Heart right ventricle (tissue), 16 donors: ENCODE measurements at regions not wholly inside any gene's neighbourhood (a gene's known extent, or its start where the extent isn't known, plus 50 kb on each side); places are given as distances from the start of the nearest gene placed in this dataset.
A peak's percentile ranks its signal among the peaks of the same experiment; 100 is the strongest.

ENCODE experiments used
- ATAC-seq, 8 donors: fragments of 200-7000 bp; cut with Tn5 transposase; one replicate each; pipeline ENCODE4 v1.9.1; 2020; ENCODE audit warnings: mild to moderate bottlenecking in 8 of 8, moderate library complexity in 8 of 8, moderate number of reproducible peaks in 1 of 8
- DNase-seq, 2 donors: peaks; one replicate each; pipeline ENCODE4 v3.0.0-alpha.2; 2020
- H3K27ac ChIP-seq, 10 donors: fragments of 200-600 bp; sonication (generic) in 2 of 10; one replicate each; pipeline versions ENCODE4 v1.5.0 to v1.8.0; 2020 to 2022; ENCODE audit warnings: mild to moderate bottlenecking in 3 of 10
- H3K27me3 ChIP-seq, 7 donors: fragments of 200-600 bp; one replicate each; pipeline ENCODE4 v1.8.0; 2021 to 2022; ENCODE audit warnings: mild to moderate bottlenecking in 2 of 7
- H3K36me3 ChIP-seq, 9 donors: fragments of 200-600 bp; sonication (generic) in 1 of 9; one replicate each; pipeline versions ENCODE4 v1.5.0 to v1.8.0; 2020 to 2022; ENCODE audit warnings: mild to moderate bottlenecking in 2 of 9
- H3K4me1 ChIP-seq, 9 donors: fragments of 200-600 bp; sonication (generic) in 1 of 9; one replicate each; pipeline versions ENCODE4 v1.5.0 to v1.8.0; 2020 to 2022; ENCODE audit warnings: mild to moderate bottlenecking in 4 of 9
- H3K4me3 ChIP-seq, 10 donors: fragments of 200-600 bp; sonication (generic) in 2 of 10; one replicate each; pipeline versions ENCODE4 v1.5.0 to v1.8.0; 2020 to 2022; ENCODE audit warnings: mild to moderate bottlenecking in 7 of 10, moderate library complexity in 2 of 10
- H3K9me3 ChIP-seq, 11 donors: fragments of 200-600 bp in 10 of 11; sonication (generic) in 2 of 11; one replicate each; pipeline versions ENCODE4 v1.5.0 to v1.8.0; 2013 to 2022; ENCODE audit warnings: mild to moderate bottlenecking in 2 of 11, control low read depth in 1 of 11, moderate library complexity in 1 of 11
- CTCF ChIP-seq, 9 donors: fragments of 200-600 bp; sonication (generic) in 2 of 9; IDR thresholded peaks; one replicate each; pipeline versions ENCODE4 v1.5.0 to v1.8.0; 2021 to 2022; ENCODE audit warnings: antibody characterized with exemption in 9 of 9, mild to moderate bottlenecking in 5 of 9, moderate library complexity in 1 of 9
- WGBS, 2 donors: extraction: QIAGEN DNeasy Blood & Tissue Kit; methylation state at CpG; one replicate each; pipeline ENCODE4 v1.1.7; 2013; ENCODE audit warnings: inconsistent platforms in 1 of 2; 5-methylcytosine and 5-hydroxymethylcytosine counted together
- intact Hi-C, 10 donors: fragments of 100-400 bp; cut with DNase I; formaldehyde crosslinking; loops; one replicate each; pipeline versions ENCODE4 v1.11.1 to v1.14.2; 2022
- donor health status: Arrhythmogenic right ventricular cardiomyopathy.
- donor health status: ischemic (EF 13 %, LVEDD 7.1; RV severe dilation, severe dysfunction).
- donor health status: healthy with polysubstance abuse.
- donor health status: DM: no; HTN: yes; CAD: no.
- donor health status: DM: no; HTN: no; CAD: no.
- donor health status: ischemic (EF 25% LVEDD 6.9; RV normal size, moderate dysfunction).
- donor health status: ischemic (EF 25% LVEDD 5.7; RV mildly dilated, moderate dysfunction).
- donor health status: healthy.
- donor health status: DM: yes; HTN: yes; CAD: no.
- donor health status: Ischemic cardiomyopathy.
- donor health status: ischemic (EF 35%, LVEDD 5.7; RV mildly dilated, moderate dysfunction).
- donor health status: nonischemic (EF 11% LVEDD 7.7; RV severe dilation, severe dysfunction).
- donor health status: DM: yes; HTN: yes; CAD: no.
- donor health status: PGD.
- donor health status: ischemic (EF 29% LVEDD 5.4; RV normal size, mild dysfunction).
- donor health status: nonischemic (EF 23%, LVEDD 6.1; RV moderate dilation, normal function).

GRCh38 chr12:111067498-111067897 lies 147.1 kb upstream of the MYL2 start:
- Histone ChIP-seq H3K36me3 (no peaks in the 10 kb centered on the region), H3K27ac (no peak overlapping the region), H3K9me3 (peaks cover 0 to 9% (median 0%) of the 10 kb centered on the region in 11 donors), H3K27me3 (peaks cover 0 to 24% (median 8%) of the 10 kb centered on the region in 7 donors), H3K4me3 (no peak overlapping the region), H3K4me1 (peaks cover 0 to 5% (median 0%) of the 10 kb centered on the region in 9 donors)
- ATAC-seq (peak in 2 of 8 donors; percentile 75 to 88), DNase-seq (no peak)
- WGBS, 2 donors: 86 to 91% methylated on average over 5 of the region's 5 CpGs
- intact Hi-C loops: no loop called here
- no peak for TF ChIP-seq CTCF (IDR thresholded peaks at IDR 0.05)

GRCh38 chr12:111066744-111067437 lies 146.5 kb upstream of the MYL2 start:
- 77 to 83% methylated on average over 5 of the region's 5 CpGs for WGBS, 2 donors
- TF ChIP-seq CTCF (IDR thresholded peaks at IDR 0.05): no peak
- H3K36me3 ChIP-seq: no peaks in the 10 kb centered on the region
- peaks cover 0 to 4% (median 0%) of the 10 kb centered on the region in 11 donors for H3K9me3 ChIP-seq
- H3K27me3 ChIP-seq: peaks cover 0 to 24% (median 7%) of the 10 kb centered on the region in 7 donors
- DNase-seq: no peak
- intact Hi-C loops: no loop called here
- peaks cover 0 to 5% (median 0%) of the 10 kb centered on the region in 9 donors for H3K4me1 ChIP-seq
- no peak for ATAC-seq
- H3K27ac ChIP-seq: no peak overlapping the region
- no peak overlapping the region for H3K4me3 ChIP-seq

- 92 to 97% methylated on average over 2 of the region's 2 CpGs for WGBS, 2 donors
- DNase-seq (no peak), ATAC-seq (no peak)
- H3K4me3 ChIP-seq: no peak overlapping the region
- peaks cover 0 to 23% (median 7%) of the 10 kb centered on the region in 7 donors for H3K27me3 ChIP-seq
- no peak overlapping the region for H3K27ac ChIP-seq
- H3K36me3 ChIP-seq: no peaks in the 10 kb centered on the region
- H3K4me1 ChIP-seq: peaks cover 0 to 5% (median 0%) of the 10 kb centered on the region in 9 donors
- intact Hi-C loops: no loop called here
- no peak for TF ChIP-seq CTCF (IDR thresholded peaks at IDR 0.05)
- no peaks in the 10 kb centered on the region for H3K9me3 ChIP-seq
Observed at GRCh38 chr12:111064982-111065381, 144.6 kb upstream of the MYL2 start.

GRCh38 chr12:111064154-111064553 lies 143.8 kb upstream of the MYL2 start:
- Histone ChIP-seq H3K4me1 (peaks cover 0 to 5% (median 0%) of the 10 kb centered on the region in 9 donors), H3K36me3 (no peaks in the 10 kb centered on the region), H3K4me3 (no peak overlapping the region), H3K27me3 (peaks cover 0 to 18% (median 4%) of the 10 kb centered on the region in 7 donors), H3K9me3 (no peaks in the 10 kb centered on the region), H3K27ac (no peak overlapping the region)
- DNase-seq (no peak), ATAC-seq (no peak)
- intact Hi-C loops: no loop called here
- 96 to 97% methylated on average over 3 of the region's 3 CpGs for WGBS, 2 donors
- TF ChIP-seq CTCF (IDR thresholded peaks at IDR 0.05): no peak
